HG03097 (cell line): ENCODE measurements at regions not wholly inside any gene's neighbourhood (a gene's known extent, or its start where the extent isn't known, plus 50 kb on each side); places are given as distances from the start of the nearest gene placed in this dataset.
"Not testable (repeated sequence)": the region's sequence is repeated elsewhere in the genome, so short reads cannot be mapped to it uniquely, and the experiment has no call there.

ENCODE experiments used
- ATAC-seq: cut with Tn5 transposase; IDR thresholded peaks from one replicate; pipeline ENCODE4 v1.9.1; 2021; ENCODE audit not compliant: unreplicated experiment, low FRiP score

DNA sequence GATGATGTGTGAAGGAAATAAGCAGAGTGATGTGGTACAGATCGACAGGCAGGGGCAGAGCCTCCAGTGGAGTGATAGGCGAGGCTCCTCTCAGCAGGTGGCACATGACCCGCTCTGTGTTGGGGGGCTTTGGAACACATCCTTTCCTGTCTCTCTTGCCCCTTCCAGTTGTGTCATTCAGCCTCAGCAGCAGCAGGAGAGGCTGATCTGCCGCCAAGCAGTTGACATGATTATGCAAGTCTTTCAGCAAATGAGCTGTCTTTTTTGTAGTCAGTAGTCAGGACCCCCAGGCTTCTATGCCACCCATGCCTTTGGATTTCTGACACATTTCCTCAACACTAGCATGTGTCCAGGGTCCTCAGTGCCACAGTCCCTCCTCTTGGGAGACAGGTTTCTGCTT, 307.1 kb upstream of the C1orf174 start:
- ATAC-seq: no peak

DNA sequence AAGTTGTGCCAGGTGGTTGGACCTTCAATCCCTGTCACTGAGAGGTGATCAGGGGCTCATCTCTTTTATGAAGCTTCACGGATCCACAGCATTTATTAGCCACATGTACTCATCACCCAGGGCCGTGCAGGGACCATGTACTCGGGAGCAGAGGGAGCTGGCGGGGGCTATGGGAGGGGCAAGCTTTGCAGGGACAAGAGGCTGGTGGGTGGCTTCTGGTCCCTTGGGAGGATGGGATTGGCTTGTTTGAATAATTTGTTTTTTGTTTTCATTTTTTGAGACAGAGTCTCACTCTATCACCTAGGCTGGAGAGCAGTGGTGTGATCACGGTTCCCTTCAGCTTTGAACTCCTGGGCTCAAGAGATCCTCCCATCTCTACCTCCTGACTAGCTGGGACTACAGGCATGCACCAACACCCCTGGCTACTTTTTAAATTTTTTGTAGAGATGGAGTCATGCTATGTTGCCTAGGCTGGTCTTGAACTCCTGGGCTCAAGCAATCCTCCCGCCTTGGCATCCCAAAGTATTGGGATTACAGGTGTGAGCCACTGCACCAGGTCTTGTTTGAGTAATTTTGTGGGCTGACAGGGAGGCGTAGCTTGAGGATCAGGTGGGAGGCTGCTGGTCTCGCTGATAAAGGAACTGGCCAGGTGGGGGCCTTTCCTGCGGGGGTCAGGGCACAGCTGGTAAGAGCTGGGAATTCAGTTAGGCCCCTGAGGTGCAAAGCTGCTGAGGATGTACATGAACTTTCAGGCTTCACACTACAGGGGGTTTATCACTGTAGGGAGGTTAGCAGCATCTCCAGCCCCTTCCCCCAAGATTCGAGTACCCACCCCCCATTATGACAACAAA, 308.0 kb upstream of the C1orf174 start:
- no peak for ATAC-seq

DNA sequence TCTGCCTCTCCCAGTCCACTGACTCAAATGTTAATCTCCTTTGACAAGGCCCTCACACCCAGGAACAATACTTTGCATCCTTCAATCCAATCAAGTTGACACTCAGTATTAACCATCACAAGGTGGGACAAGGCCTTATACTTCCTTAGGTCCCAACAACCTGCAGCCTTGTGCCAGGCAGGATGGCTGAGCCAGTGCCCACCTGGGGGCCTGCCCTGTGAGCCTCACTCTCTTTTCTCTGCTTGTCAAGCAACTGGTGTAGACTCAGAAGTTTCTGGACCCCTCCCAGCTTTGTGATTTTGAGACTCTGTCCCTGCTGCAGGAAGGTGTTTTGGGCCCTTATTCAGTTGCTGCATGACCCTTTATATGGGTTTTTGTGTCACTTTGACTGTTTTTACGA, 310.0 kb upstream of the C1orf174 start:
- no peak for ATAC-seq

DNA sequence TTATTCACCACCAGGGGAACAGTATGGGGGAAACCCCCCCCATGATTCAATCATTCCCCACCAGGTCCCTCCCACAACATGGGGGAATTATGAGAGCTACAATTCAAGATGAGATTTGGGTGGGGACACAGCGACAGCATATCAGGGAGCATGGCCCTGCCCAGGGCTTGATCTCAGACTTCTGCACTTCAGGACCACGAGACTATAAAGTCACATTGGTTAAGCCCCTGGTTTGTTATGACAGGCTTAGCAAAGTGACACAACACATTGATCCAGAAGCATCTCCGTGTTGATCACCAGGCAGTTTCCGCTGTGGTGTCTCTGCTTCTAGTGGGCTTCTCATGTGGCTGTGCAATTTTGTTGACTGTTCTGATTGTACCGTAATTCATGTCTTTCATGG, 312.7 kb upstream of the C1orf174 start:
- no peak for ATAC-seq

DNA sequence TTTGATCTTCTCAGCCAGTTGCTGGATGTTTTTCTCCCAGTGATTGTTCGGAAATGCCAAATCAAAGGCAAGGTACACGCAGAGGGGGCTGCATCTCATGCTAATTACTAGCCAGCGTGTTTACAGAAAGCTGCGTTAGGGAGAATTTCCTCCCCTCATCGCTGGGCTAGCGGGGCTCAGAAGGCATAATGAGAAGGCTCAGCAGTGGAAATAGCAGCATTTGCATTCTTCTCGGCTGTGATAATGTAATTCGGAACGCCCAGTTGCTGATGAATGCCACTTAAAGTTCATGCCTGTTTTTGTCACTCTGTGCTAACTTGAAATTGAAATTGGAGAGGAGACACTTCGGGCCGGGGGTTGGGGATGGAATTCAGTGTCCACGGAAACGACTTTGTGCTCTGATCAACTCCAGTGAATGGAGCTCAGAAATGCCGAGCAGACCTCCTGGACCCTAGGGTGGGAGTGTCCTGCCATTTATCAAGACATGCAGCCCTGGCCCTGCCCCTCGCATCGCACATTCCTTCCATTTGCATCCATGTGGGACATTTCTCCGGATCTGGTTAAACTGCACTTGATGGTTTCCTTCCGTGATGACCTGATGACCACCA, 313.4 kb upstream of the C1orf174 start:
- no peak for ATAC-seq

DNA sequence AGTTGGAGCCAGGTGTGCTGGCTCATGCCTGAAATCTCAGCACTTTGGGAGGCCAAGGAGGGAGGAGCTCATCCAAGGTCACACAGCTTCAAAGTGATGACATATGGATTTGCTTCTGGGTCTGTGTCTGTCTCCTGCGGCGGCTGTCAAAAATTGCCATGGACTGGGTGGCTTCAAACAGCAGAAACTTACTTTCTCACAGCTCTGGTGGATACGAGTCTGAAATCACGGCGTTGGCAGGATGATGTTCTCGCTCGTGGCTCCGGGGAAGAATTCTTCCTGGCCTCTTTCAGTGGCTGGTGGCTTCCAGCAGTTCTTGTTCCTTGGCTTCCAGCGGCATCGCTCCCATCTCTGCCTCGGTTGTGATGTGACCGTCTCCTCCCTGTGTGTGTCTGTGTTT, 314.8 kb upstream of the C1orf174 start:
- ATAC-seq: no peak

DNA sequence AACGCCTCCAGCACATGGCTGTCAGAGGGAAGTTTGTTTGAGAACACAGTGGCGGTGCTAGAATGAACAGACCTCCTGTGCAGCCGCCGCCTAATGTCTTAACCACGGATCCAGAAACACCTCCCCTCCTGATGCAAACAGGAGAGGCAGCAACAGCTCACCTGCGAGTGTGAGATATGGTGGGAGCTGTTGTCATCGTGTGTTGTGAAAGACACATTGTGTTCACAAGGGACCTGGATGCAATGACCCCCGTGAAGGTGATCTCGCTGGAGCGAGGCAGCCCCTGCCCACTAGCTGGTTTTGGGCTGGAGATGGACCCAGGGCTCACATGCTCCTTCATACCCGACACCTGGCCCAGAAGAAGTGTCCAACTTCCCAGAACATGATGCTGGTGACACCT, 315.3 kb upstream of the C1orf174 start:
- ATAC-seq: no peak

DNA sequence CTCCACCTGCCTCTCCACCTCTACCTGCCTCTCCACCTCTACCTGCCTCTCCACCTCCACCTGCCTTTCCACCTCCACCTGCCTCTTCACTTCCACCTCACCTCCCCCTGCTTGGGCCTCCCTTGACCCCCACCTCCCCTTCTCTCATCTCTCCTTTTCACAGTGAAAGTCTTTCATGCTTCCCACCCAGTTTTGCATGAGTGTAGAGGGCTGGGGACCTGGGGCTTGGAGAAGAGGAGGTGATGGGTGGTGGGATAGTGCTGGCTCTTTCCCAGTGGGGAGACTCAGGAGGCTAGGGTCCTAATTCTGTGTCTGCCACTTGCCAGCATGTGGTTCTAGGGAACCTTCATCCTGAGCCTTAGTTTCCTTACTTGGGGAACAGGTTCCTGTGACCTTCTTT, 316.2 kb upstream of the C1orf174 start:
- ATAC-seq: no peak

DNA sequence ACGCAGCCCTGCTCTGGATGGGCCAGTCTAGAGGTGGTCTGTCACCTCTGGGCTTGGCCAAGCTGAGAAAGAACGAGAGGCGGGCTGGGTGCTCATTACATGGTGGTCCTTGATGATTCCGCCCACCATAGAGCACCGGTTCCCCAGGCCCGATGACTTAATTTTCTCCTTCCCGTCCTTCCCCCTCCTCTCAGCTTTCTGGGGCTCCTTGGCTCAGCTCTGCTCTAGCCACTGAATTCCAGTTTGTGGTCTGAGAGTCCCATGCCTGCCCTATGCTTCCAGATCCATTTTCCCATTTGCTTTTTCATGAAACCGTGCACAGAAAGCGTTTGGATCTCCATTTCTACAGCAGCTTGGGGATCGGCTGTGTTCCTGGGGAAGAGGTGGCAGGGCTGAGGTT, 318.5 kb upstream of the C1orf174 start:
- no peak for ATAC-seq

DNA sequence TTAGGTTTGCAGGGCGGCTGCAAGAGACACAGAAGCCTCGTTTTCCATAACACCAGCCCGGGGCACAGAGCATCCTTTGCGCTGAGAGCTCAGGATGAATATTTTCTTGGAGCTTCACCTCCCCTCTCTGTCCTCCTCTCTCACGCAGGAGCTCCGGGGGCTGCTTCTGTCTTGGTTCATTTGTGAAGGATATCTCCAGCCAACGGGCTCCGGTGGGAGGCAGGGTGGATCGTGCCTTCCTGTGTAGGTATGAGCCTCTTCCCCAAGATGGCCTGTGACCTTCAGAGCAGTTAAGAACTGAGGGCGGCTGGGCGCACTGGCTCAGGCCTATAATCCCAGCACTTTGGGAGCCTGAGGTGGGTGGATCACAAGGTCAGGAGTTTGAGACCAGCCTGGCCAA, 319.0 kb upstream of the C1orf174 start:
- ATAC-seq: no peak

DNA sequence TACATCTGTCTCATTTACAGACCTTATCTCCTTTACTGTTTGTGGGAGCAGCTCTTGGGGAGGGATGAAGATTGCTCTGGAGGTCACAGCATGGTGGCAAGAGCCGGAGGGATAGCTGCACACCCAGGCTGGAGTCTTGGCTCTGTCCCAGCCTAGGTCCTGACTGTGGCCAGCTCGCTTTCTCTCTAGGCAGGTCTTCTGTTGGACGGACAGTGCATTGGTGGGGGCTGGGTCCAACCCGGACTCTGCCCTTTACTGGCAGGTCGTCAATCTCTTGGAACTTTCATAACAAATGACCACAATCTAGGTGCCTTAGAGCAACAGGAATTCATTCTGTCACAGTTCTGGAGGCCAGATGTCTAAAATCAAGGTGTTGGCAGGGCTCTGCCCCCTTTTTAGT, 319.8 kb upstream of the C1orf174 start:
- no peak for ATAC-seq

DNA sequence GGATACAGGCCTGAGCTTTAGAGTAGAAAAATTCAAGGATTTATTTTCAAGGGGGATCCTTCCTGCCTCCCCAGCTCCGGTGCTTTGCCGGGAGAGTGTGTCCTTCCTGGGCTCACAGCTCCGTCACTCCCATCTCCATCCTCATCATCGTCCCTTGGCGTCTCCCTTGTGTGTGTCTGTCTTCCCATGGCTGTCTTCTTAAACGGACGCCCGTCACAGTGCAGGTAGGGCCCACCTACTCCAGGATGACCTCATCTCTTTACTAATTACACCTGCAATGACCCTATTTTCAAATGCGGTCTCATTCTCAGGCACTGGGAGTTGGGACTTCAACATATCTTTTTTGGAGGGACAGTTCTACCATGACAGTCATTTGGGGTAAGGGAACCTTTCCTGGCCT, 320.3 kb upstream of the C1orf174 start:
- no peak for ATAC-seq

DNA sequence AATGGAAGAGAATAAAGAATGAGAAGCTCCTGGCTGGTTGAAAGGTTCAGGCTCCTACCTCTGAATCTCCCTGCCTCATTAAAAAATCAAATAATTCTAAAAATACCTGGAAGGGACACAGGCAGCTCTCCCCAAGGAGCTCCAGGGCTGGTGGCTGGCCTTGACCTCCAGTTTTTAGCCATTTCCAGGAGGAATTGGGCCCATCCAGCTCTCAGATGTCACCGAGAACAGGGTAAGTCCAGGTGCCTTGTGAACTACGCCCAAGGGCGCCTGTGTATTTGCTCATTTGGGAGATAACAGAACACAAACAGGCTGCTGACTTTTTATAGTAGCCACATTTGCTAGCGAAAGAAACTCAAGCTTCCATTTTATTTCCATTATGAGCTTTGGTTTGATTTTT, 321.0 kb upstream of the C1orf174 start:
- no peak for ATAC-seq

DNA sequence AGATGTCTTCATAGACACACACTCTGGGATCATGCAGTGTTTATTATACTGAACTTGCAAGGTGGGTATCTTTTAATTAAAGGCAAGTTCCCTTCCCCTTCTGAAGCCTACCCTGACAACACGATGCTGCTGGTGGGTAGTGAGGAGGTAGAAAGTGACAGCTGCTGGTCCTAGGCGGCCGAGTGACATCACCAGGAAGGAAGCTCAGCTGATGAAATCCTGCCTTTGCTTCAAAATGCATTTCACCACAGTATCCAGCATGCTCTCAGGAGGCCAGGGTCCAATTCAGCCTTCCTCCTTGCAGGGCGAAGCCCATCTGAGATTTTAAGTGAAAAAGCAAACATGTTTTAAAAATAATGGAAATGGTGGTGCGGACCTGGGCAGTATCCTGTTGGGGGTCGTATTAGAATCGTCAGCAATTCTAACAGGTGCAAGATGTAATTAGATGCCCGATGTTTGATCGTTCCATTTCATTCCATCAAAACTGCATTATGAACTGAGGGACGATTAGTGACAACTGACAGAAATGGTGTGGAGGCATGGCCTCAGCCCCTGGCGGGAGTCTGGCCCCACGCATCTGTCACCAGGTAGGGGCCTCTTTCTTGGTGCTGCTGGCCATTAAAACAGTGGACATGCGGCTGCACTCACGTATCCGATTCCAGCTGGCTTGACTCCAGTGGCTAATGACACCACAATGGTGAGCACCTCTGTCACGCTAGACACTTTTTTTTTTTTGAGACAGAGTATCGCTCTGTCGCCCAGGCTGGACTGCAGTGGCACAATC, 324.8 kb upstream of the C1orf174 start:
- ATAC-seq: no peak

DNA sequence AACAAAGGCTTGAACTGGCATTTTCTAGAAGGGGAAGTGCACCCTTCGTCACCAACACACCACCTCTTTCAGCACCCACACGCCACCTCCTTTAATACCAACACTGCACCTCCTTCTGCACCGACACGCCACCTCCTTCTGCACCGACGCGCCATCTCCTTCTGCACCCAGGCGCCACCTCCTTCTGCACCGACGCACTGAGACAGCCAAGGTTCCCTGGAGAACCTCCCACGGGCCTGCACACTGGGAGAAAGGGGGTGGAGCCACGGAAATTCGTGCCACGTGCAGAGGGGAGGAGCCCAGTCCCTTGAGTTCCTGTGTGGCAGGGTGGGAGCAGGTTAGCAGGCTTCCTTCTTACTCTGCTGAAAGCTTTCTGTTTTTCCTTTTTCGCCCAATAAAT, 327.9 kb upstream of the C1orf174 start:
- no peak for ATAC-seq

DNA sequence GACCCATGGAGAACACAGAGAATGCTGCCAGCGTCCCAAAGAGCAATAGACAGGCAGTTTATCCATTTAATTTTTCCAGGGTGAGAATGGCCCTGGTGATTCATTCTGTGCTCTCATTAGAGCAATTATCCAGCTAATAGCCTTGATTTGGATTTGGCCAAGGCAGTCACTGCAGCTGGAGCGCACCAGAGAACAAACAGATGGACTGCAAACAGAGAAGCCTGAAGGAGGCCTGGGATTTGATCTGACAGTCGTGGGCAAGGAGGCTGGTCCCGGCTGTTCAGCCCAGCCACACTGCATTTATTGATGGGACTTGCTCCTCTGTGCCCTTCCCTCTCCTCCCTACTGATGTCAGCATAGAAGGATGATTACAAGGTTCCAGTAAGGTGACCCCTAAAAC, 353.9 kb upstream of the C1orf174 start:
- no peak for ATAC-seq

DNA sequence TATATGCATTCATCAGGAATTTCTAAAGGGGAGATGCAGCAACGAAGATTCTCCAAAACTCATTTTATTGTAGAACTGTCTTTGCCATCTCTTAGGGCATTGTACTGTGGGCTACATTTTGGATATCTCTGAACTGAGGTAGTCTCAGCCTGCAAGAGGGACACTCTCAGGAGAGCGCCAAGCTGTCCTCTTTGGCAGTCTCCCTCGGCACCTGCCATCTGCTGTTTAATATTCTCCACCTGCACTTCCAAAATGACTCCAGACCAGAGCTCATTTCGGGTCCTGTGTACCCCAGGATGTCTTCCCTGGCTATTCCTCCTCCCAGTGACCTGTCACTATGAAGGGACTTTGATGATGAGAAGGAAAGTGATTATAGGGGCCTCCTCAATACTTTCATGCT, 356.3 kb upstream of the C1orf174 start:
- ATAC-seq: no peak

DNA sequence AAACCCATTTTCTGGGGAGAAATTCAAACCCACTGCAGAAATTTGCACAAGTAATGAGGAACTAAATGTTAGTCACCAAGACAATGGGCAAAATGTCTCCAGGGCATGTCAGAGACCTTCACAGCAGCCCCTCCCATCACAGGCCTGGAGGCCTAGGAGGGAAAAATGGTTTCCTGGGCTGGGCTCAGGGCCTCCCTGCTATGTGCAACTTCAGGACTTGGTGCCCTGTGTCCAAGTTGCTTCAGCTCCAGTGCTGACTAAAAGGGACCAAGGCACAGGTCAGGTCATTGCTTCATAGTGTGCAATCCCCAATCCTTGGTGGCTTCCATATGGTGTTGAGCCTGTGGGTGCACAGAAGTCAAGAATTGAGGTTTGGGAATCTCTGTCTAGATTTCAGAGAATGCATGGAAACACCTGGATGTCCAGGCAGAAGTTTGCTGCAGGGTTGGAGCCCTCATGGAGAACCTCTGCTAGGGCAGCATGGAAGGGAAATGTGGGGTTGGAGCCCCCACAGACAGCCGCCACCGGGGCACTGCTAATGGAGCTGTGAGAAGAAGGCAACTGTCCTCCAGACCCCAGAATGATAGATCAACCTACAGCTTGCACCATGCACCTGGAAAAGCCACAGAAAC, 358.2 kb upstream of the C1orf174 start:
- ATAC-seq: not testable (repeated sequence)

DNA sequence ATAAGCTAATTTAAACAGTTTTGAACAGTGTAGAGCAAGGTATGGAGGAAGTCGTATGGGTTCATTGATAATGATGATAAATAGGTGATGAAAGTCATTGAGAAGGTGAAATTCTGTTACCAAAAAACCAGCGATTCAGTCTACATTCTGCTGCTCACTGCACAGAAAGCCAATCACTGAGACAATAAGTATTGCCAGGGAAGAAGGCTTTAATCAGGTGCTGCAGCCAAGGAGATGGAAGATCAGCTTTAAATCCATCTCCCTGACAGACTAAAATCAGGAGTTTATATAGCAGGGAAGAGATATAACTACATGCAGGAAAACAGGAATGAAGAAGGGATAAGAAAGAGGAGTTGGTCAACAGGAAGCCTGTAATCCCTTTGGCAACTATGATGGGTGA, 361.3 kb upstream of the C1orf174 start:
- ATAC-seq: no peak

DNA sequence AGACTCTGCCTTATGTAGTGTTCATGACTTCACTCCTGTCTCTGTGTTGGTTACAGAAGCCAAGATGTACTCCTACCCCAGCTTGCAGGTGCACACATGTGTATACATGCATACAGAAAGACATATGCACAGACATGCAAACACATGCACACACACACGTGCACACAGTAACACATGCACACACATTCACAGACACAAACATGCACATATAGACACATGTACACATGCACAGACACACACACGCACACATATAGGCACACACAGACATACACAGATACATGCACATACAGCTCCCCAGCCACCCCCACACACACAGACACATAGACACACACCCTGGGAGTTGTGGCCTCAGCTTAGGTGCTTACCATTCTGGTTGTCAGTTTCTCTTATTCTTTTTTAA, 362.6 kb upstream of the C1orf174 start:
- no peak for ATAC-seq

DNA sequence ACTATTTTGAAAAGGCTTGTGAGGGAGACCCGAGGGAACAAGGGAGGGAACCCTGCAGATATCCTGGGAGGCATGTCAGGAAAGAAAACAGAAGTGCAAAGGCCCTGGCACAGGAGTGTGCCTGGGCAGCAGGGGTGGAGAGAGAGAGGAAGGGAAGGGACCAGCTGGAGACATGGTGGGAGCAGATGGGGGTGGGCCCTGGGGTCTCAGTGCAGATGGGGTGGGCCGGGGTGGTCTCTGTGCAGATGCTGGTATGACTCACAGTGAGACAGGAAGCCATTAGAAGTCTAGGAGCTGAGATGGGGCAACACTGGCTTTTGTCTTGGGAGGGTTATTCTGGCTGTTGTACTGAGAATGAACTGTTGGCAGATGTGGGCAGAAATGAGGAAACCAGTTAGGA, 363.6 kb upstream of the C1orf174 start:
- ATAC-seq: no peak
